HTR-8/SVneo (cell line): ENCODE measurements at regions not wholly inside any gene's neighbourhood (a gene's known extent, or its start where the extent isn't known, plus 50 kb on each side); places are given as distances from the start of the nearest gene placed in this dataset.
A peak's percentile ranks its signal among the peaks of the same experiment; 100 is the strongest.
"Not testable (repeated sequence)": the region's sequence is repeated elsewhere in the genome, so short reads cannot be mapped to it uniquely, and the experiment has no call there.

Experiments
- DNase-seq: peaks from one replicate; pipeline ENCODE4 v3.0.0; 2011; ENCODE audit warnings: low spot score, mixed read lengths; ENCODE audit not compliant: insufficient read length
- FAIRE-seq: peaks from 2 replicates; lab custom pipeline; 2011; peaks lifted over from hg19 to GRCh38; lab: Jason Lieb, UNC

- DNase-seq (no peak), FAIRE-seq (peak; percentile 80)
Measured at GRCh38 chr20:52098186-52098585, 93.4 kb downstream of the ZFP64 start.

- no peak for DNase-seq
- FAIRE-seq: peak; percentile 4
Measured at GRCh38 chr20:52096117-52096516, 95.5 kb downstream of the ZFP64 start.

- FAIRE-seq (peak; percentile 46), DNase-seq (no peak)
Measured at GRCh38 chr20:52094693-52095092, 96.9 kb downstream of the ZFP64 start.

GRCh38 chr20:52093575-52093974 lies 98.0 kb downstream of the ZFP64 start:
- no peak for DNase-seq
- peak; percentile 31 for FAIRE-seq

- no peak for DNase-seq
Measured at GRCh38 chr20:52090035-52090434, 101.5 kb downstream of the ZFP64 start.

GRCh38 chr20:52087471-52087870 lies 104.1 kb downstream of the ZFP64 start:
- FAIRE-seq: peak; percentile 69
- no peak for DNase-seq

More at GRCh38 chr20:52090035-52090434, 101.5 kb downstream of the ZFP64 start:
- no peak for FAIRE-seq

- no peak for DNase-seq
- no peak for FAIRE-seq
Measured at GRCh38 chr20:52086878-52087277, 104.7 kb downstream of the ZFP64 start.

GRCh38 chr20:52084727-52085126 lies 106.9 kb downstream of the ZFP64 start:
- FAIRE-seq (peak; percentile 77), DNase-seq (no peak)

- DNase-seq (peak; percentile 87), FAIRE-seq (peak; percentile 93)
Measured at GRCh38 chr20:52083627-52084232, 107.8 kb downstream of the ZFP64 start.

GRCh38 chr20:52082612-52083011 lies 109.0 kb downstream of the ZFP64 start:
- FAIRE-seq (no peak), DNase-seq (no peak)

GRCh38 chr20:52081791-52082190 lies 109.8 kb downstream of the ZFP64 start:
- DNase-seq (no peak), FAIRE-seq (peak; percentile 33)

- DNase-seq (no peak), FAIRE-seq (peak; percentile 46)
Measured at GRCh38 chr20:52081066-52081465, 110.5 kb downstream of the ZFP64 start.

- FAIRE-seq (no peak), DNase-seq (no peak)
Measured at GRCh38 chr20:52078289-52078688, 113.3 kb downstream of the ZFP64 start.

GRCh38 chr20:52076164-52076563 lies 115.4 kb downstream of the ZFP64 start:
- no peak for FAIRE-seq
- no peak for DNase-seq

- DNase-seq (no peak), FAIRE-seq (no peak)
Measured at GRCh38 chr20:52075400-52075799, 116.2 kb downstream of the ZFP64 start.

GRCh38 chr20:52071136-52071535 lies 120.4 kb downstream of the ZFP64 start:
- FAIRE-seq: no peak

GRCh38 chr20:52064931-52065330 lies 126.6 kb downstream of the ZFP64 start:
- no peak for FAIRE-seq
- no peak for DNase-seq

More at GRCh38 chr20:52071136-52071535, 120.4 kb downstream of the ZFP64 start:
- DNase-seq: no peak

GRCh38 chr20:52062452-52063209 lies 128.9 kb downstream of the ZFP64 start:
- FAIRE-seq: no peak
- DNase-seq: no peak

GRCh38 chr20:52060794-52061714 lies 130.5 kb downstream of the ZFP64 start:
- DNase-seq (peak; percentile 90), FAIRE-seq (peak; percentile 97)

GRCh38 chr20:52057133-52057532 lies 134.4 kb downstream of the ZFP64 start:
- FAIRE-seq, DNase-seq: not testable (repeated sequence)
